Rectal smooth muscle tissue (tissue), 1 donor: ENCODE measurements at regions not wholly inside any gene's neighbourhood (a gene's known extent, or its start where the extent isn't known, plus 50 kb on each side); places are given as distances from the start of the nearest gene placed in this dataset.
"Not testable (repeated sequence)": the region's sequence is repeated elsewhere in the genome, so short reads cannot be mapped to it uniquely, and the experiment has no call there.

Source experiments
- H3K27ac ChIP-seq: one replicate; pipeline ENCODE4 v1.7.0; 2013; ENCODE audit warnings: low read depth, low read length, inconsistent platforms
- H3K27me3 ChIP-seq: one replicate; pipeline ENCODE4 v1.7.0; 2013; ENCODE audit warnings: low read length; ENCODE audit not compliant: control insufficient read depth, insufficient read depth
- H3K36me3 ChIP-seq: one replicate; pipeline ENCODE4 v1.7.0; 2013; ENCODE audit warnings: low read length; ENCODE audit not compliant: control insufficient read depth, insufficient read depth
- H3K4me1 ChIP-seq: one replicate; pipeline ENCODE4 v1.7.0; 2013; ENCODE audit warnings: low read length; ENCODE audit not compliant: control insufficient read depth, insufficient read depth
- H3K4me3 ChIP-seq: one replicate; pipeline ENCODE4 v1.7.0; 2013; ENCODE audit warnings: low read length
- H3K9ac ChIP-seq: one replicate; pipeline ENCODE4 v1.7.0; 2013; ENCODE audit warnings: low read length

GRCh38 chr2:82340578-82341053, 2036.1 kb upstream of the LRRTM1 start:
- Histone ChIP-seq H3K9ac (no peak overlapping the region), H3K27ac (no peak overlapping the region), H3K36me3 (no peaks in the 10 kb centered on the region), H3K4me3 (no peak overlapping the region), H3K27me3 (no peaks in the 10 kb centered on the region), H3K4me1 (peaks cover 4% of the 10 kb centered on the region)

- no peak overlapping the region for H3K4me3 ChIP-seq
- H3K36me3 ChIP-seq: no peaks in the 10 kb centered on the region
- no peak overlapping the region for H3K9ac ChIP-seq
- H3K4me1 ChIP-seq: peaks cover 4% of the 10 kb centered on the region
- no peak overlapping the region for H3K27ac ChIP-seq
- H3K27me3 ChIP-seq: no peaks in the 10 kb centered on the region
These were observed 2035.3 kb upstream of the LRRTM1 start for GRCh38 chr2:82339805-82340204.

GRCh38 chr2:82333697-82334096, 2029.1 kb upstream of the LRRTM1 start:
- Histone ChIP-seq H3K27ac (no peak overlapping the region), H3K36me3 (no peaks in the 10 kb centered on the region)

GRCh38 chr2:82330155-82330554, 2025.6 kb upstream of the LRRTM1 start:
- Histone ChIP-seq H3K4me1 (no peaks in the 10 kb centered on the region), H3K27me3 (no peaks in the 10 kb centered on the region), H3K36me3 (no peaks in the 10 kb centered on the region), H3K4me3 (no peak overlapping the region), H3K9ac (no peak overlapping the region), H3K27ac (no peak overlapping the region)

More at GRCh38 chr2:82333697-82334096, 2029.1 kb upstream of the LRRTM1 start:
- Histone ChIP-seq H3K4me3 (no peak overlapping the region), H3K27me3 (no peaks in the 10 kb centered on the region), H3K4me1 (no peaks in the 10 kb centered on the region), H3K9ac (no peak overlapping the region)

GRCh38 chr2:82326180-82326767, 2021.7 kb upstream of the LRRTM1 start:
- H3K4me3 ChIP-seq, H3K36me3 ChIP-seq, H3K27me3 ChIP-seq, H3K4me1 ChIP-seq, H3K9ac ChIP-seq, H3K27ac ChIP-seq: not testable (repeated sequence)

- H3K36me3 ChIP-seq: no peaks in the 10 kb centered on the region
- no peaks in the 10 kb centered on the region for H3K27me3 ChIP-seq
- no peak overlapping the region for H3K4me3 ChIP-seq
- H3K9ac ChIP-seq: no peak overlapping the region
- H3K4me1 ChIP-seq: no peaks in the 10 kb centered on the region
- no peak overlapping the region for H3K27ac ChIP-seq
These were observed 2015.7 kb upstream of the LRRTM1 start for GRCh38 chr2:82320296-82320695.

- H3K27me3 ChIP-seq: no peaks in the 10 kb centered on the region
- no peaks in the 10 kb centered on the region for H3K4me1 ChIP-seq
- H3K4me3 ChIP-seq: no peak overlapping the region
- H3K27ac ChIP-seq: no peak overlapping the region
- no peak overlapping the region for H3K9ac ChIP-seq
- H3K36me3 ChIP-seq: no peaks in the 10 kb centered on the region
These were observed 2012.5 kb upstream of the LRRTM1 start for GRCh38 chr2:82317012-82317411.

- Histone ChIP-seq H3K27me3 (no peaks in the 10 kb centered on the region), H3K27ac (no peak overlapping the region), H3K4me3 (no peak overlapping the region), H3K4me1 (no peaks in the 10 kb centered on the region), H3K9ac (no peak overlapping the region), H3K36me3 (no peaks in the 10 kb centered on the region)
These were observed 2012.0 kb upstream of the LRRTM1 start for GRCh38 chr2:82316586-82316985.

- Histone ChIP-seq H3K27ac (no peak overlapping the region), H3K36me3 (no peaks in the 10 kb centered on the region), H3K9ac (no peak overlapping the region), H3K4me1 (no peaks in the 10 kb centered on the region), H3K4me3 (no peak overlapping the region), H3K27me3 (no peaks in the 10 kb centered on the region)
These were observed 2010.4 kb upstream of the LRRTM1 start for GRCh38 chr2:82314836-82315472.

GRCh38 chr2:82307511-82307910, 2003.0 kb upstream of the LRRTM1 start:
- H3K4me3 ChIP-seq: no peak overlapping the region
- H3K9ac ChIP-seq: no peak overlapping the region
- H3K36me3 ChIP-seq: no peaks in the 10 kb centered on the region
- H3K4me1 ChIP-seq: no peaks in the 10 kb centered on the region
- H3K27ac ChIP-seq: no peak overlapping the region
- H3K27me3 ChIP-seq: no peaks in the 10 kb centered on the region

GRCh38 chr2:82301506-82301905, 1997.0 kb upstream of the LRRTM1 start:
- Histone ChIP-seq H3K27me3 (no peaks in the 10 kb centered on the region), H3K4me3 (no peak overlapping the region), H3K27ac (no peak overlapping the region), H3K9ac (no peak overlapping the region), H3K36me3 (no peaks in the 10 kb centered on the region), H3K4me1 (no peaks in the 10 kb centered on the region)

- H3K27me3 ChIP-seq: no peaks in the 10 kb centered on the region
- no peak overlapping the region for H3K4me3 ChIP-seq
- no peaks in the 10 kb centered on the region for H3K4me1 ChIP-seq
- H3K27ac ChIP-seq: no peak overlapping the region
- no peaks in the 10 kb centered on the region for H3K36me3 ChIP-seq
- H3K9ac ChIP-seq: no peak overlapping the region
These were observed 1984.9 kb upstream of the LRRTM1 start for GRCh38 chr2:82289446-82289845.

GRCh38 chr2:82283075-82283474, 1978.5 kb upstream of the LRRTM1 start:
- Histone ChIP-seq H3K36me3 (no peaks in the 10 kb centered on the region), H3K4me1 (no peaks in the 10 kb centered on the region), H3K27me3 (no peaks in the 10 kb centered on the region), H3K9ac (no peak overlapping the region), H3K4me3 (no peak overlapping the region), H3K27ac (no peak overlapping the region)
